Left hindlimb (tissue), 1 donor: ENCODE measurements at regions not wholly inside any gene's neighbourhood (a gene's known extent, or its start where the extent isn't known, plus 50 kb on each side); places are given as distances from the start of the nearest gene placed in this dataset.
"Not testable (repeated sequence)": the region's sequence is repeated elsewhere in the genome, so short reads cannot be mapped to it uniquely, and the experiment has no call there.

Source experiments
- DNase-seq: peaks from one replicate; pipeline ENCODE4 v3.0.0-alpha.2; 2018

DNA sequence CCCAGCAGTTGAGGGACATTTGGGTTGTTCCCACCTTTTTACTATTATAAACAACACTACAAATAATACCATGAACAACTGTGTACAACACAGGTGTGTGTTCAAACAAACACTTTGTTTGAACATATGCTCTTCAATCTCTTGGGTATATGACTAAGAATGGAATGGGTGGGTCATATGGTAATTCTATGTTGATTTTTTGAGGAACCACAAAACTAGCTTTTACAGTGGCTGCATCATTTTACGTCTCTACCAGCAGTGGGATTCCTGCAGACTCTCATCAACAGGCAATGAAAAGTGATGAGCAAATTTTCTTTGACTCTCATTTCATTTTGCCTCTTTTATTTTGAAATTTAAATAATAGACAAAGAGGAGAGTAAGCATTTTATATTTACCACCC, 116.9 kb upstream of the KLF14 start:
- no peak for DNase-seq

DNA sequence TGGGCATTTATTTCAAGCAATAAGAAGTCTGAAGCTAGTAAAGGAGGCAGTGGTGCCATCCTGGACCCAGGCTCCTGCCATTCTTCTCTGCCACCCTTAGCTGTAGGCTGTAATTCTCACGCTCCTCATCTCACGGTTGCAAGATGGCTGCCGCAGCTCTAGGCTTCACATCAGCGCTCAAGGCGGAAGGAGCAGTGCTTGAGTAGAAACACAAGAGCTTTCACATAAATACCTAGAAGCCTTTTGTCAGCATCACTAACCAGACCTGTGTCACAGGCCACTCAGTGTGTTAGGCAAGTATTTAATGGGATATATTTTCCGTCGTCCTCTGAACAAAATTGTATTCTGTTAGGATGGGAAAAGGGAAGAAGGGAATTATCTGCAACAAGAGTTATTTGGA, 118.9 kb upstream of the KLF14 start:
- DNase-seq, result no peak

DNA sequence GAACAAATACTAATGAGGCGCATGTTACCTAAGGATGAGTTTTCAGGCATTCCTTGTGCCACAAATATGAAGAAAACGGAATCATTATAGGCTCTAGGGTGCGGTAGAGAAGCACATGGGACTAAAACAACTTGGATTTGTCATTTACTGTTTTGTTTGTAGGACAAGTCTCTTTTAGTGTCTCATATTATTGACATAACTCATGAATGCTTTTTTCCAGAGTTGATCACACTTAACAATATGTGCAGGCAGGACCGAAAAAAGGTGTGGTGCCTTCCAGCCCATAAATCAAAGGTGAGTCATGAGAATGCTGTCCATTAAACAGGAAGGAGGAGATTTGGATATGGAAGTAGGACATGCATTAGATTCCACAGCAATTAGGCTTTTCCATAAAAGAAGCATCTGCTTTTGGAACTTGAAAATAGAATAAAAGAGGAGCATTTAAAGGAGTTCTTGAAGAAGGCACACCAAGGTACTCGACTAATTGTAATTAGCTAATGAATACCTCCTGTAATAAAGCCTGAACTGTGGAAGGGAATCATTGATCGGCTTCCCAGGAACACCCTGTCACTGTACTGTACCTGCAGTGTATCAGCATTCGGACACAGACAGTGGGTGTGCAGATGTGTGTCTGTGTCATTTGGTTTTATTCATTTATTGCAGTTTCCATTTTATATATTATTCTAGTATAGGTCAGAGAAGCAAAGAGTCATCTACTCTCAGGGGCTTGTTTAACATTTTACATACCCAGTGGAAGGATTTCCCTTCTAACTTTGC, 119.7 kb upstream of the KLF14 start:
- no peak for DNase-seq

DNA sequence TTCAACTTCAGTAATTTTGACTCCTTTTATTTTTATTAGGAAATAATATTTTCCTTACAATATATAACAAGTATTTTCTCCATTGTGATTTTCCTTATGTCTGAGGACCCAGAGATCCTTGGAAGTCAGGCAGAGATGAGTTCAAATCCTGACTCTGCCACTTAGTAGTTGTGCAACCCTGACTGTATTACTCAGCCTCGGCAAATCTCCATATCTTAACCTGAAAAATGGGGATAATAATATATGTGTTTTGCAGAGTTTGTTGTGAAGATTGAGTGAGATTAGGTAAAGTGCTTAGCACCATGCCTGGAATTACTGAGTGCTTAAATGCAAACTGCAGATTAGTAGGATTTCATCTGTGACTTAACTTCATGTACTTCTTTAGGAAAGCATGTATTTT, 120.5 kb upstream of the KLF14 start:
- DNase-seq, result no peak

DNA sequence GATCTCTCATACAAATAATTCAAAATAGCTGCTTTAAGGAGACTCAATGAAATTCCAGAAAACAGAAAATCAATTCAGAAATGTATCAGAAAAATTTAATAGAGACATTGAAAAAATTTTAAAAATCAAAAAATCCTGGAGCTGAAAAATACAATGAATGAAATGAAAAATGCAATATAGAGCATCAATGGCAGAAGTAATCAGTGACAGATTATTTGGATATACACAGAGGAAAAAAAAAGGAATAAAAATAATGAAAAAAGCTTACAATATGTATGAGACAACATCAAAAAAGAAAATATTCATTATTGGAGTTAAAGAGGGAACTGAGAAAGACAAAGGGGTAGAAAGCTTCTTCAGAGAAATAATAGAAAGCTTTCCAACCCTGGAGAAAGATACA, 122.9 kb upstream of the KLF14 start:
- no peak for DNase-seq

DNA sequence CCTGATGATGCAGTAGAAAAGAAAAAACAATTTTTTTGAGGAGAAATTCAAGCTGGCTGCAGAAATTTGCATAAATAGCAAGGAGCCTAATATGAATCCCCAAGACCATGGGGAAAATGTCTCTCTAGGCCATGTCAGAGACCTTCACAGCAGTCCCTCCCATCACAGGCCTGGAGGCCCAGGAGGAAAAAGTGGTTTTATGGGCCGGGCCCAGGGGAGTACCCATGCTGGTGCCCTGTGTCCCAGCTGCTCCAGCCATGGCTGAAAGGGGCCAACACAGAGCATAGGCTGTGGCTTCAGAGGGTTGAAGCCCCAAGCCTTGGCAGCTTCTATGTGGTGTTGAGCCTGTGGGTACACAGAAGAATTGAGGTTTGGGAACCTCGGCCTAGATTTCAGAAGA, 126.8 kb upstream of the KLF14 start:
- DNase-seq, result not testable (repeated sequence)

DNA sequence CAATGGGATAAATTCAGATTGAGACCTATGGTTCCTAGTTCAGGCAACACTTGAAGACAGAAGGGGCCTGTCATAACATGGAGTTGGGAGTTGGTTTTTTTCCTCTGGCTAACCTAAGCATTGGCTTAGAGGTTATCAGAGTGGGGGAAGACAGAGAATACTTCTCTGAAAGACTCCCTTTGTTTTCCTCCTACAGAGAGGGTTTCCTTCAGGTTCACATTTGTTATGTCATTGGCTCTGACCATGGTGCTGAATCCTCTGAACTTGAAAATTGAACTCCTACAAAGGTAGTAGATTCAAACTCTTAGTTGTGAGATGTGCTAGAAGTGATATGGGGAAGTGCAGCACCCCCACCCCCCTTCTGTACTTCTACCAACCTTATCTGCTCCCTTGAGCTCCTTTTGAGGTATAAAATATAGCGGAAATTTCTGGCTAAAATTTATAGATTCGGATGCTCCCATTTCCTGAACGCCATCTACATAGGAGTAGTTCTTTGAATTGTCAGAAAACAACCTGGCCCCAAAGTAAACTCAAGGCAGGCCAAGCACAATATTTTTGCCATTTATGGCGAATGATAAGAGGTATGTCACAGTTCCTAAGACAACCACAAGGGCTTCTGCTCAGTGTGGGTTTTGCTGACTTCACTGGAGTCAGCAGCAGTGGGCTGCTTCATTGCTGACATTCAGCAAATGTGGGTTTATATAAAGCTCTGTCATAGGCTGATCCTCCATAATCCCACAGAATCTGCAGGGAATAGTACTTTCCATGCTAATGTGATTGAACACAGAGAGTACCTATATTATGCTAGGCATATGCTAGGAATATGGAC, 131.6 kb upstream of the KLF14 start:
- no peak for DNase-seq

DNA sequence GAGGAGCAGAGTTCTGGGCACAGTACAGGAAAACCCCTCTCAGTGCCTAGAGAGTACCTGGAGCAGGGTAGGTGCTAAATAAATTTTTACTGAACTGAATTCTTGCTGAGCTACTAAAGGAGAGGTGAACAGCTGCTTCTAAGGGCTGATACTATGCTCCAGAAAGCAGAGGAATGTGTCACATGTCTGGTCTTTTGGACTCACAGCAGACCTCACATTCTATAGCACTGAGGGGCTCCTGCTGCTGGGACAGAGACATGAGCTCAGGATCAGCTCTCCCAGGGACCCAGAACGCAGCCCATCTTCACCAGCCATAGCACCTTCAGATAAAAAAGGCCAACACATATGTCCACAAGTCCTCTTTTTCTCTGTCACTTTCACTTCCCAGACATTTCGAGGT, 133.0 kb upstream of the KLF14 start:
- no peak for DNase-seq

DNA sequence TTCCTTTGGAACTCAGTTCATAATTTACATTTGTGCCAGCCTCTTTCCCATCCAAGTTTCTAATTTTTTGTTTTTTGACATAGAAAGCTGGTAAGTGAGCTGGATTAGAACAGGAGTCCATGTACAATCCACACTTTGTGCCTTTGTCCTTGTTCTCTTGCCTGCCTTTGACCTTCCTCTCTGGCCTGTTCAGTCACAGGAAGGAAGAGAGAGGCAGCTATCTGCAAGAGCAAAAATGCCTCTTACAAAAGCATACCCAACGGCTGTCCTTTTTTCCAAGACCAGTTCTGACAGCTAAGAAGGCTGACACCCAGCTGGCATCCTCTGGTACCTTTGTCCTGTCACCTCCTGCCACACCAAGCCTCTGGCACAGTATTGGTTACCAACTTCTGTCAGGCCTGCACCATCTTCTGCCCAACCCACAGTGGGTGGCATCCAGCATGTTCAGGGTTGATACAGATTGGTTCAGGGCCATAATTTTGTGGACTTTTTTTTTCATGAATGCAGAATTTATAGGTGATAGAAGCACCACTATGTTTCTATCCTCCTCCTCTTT, 133.7 kb upstream of the KLF14 start:
- DNase-seq, result no peak

DNA sequence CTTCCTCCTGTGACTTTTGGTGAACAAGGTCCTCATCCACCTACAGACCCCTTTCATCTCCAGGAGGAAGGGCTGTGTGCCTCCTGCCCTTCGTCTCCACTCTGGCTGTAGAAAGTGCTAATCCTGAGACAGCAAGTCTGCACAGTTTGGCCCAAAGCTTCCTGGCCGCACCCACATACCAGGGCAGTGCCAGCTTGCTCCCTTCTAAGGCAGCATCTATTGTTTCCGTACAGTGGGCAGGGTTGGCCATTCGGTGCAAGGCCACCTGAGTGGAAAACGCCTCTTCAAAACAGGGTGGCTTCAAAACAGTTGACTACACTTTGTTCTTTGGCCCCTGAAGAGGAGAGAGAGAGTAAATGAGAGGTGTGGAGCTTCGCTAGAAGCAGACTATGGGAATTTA, 134.1 kb upstream of the KLF14 start:
- DNase-seq, result no peak

DNA sequence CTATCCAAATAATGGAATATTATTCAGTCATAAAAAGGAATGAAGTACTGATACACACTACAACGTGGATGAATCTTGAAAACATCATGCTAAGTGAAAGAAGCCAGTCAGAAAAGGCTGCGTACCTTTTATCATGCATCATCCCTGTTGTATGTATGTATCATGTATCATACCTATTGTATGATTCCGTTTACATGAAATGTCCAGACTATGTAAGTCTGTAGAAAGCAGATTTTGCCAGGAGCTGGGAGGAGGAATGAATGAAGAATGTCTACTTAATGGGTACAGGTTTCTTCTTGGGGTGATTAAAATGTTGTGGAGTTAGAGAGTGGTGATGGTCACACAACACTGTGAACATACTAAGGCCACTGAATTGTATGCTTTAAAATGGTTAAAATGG, 135.9 kb upstream of the KLF14 start:
- no peak for DNase-seq

DNA sequence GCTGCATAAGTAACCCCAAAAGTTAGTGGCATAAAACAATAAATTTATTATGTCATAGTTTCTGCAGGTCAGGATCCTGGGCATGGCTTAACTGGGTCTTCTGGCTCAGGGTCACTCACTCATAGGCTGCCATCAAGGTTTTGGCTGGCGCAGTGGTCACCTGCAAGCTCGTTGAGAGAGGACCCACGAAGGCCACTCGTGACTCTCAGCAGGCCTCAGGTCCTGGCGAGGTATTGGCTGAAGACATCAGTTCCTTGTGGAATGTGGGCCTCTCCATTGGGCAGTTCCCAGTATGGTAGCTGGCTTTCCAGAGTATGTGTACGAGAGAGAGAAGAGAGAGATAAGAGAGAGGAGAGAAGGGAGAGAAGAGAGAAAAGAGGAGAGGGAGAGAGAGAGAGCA, 138.3 kb upstream of the KLF14 start:
- no peak for DNase-seq

DNA sequence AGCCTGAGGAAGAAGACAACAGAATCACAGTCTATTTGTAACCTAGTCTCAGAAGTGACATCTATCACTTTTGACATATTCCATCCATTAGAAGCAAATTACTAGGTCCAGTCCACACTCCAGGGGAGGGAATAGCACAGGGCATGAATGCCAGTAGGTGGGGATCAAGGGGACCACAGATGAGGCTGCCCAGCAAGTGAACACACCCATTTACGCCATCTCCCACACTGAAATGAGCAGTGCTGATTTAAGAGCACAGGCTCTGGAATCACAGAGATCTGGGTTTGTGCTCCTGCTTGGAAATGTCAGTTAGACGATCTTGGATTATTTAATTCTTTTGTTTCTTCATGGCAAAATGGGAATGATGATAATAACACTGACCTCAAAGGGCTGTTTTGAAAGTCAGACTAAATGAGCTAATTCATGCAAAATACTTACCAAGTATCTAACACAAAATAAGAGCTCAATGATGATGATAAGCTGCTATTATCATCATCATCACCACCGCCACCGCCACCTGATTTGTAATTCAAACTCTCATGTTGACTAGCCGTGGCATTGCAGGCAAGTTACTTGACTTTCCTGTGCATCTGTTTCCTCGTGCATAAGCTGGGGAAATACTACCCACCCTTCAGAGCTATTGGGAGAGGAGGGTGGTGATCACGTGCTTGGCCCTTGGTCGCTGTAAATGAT, 138.9 kb upstream of the KLF14 start:
- no peak for DNase-seq

DNA sequence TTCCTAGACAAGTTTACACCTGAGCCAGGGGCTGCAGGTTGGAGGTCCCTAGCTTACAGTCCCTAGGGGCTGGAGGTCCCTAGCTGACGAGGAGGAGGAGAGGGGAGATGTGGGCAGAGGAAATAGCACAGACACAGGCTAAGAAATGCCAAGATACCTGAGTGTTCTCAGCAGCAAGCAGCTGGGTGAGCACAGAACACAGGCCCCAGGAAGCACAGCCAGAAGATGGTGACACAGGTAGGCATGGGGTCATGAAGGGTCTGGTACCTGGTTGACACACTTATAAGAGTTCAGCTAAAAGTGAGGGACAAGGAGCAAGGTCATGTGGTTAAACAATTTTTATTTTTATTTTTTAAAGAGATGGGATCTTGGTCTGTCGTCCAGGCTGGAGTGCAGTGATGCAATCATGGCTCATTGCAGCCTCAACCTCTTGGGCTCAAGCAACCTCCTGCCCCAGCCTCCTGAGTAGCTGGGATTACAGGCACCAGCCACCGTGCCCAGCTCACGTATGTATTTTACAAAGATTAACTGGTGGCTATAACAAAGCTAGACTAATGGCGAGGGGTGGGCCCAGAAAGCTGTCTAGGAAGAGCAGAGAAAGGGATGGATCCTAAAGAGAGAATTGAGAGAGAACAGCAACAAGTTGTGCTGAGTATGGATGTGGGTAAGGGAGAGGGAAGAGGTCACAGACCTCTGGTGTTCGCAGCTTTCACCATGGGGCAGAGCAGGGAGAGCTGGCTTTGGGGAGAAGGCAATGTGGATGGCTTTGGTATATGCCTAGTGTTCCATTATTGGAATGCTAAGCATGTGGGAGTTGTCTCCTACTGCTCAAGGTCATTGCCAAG, 140.3 kb upstream of the KLF14 start:
- DNase-seq, result no peak

DNA sequence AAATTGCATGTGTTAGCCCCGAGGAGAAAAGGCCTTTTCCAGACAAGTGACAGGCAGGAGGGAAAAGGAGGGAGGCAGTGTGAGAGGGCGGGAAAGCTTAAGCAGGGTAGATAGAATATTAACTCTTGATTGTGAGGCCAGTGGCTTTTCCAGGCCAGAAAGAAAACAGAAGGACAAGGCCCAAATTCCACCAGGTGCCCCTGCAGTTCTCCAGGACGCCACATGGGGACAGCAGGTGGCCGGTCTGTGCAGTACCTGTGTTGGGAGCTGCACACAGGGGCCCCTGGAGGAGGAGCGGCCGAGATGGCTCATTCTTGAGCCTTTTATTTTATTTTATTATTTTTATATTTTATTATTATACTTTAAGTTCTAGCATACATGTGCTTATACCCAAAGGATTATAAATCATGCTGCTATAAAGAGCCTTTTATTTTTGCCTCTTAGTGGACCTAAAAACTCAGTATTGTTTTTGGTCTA, 141.3 kb upstream of the KLF14 start:
- DNase-seq, result no peak

DNA sequence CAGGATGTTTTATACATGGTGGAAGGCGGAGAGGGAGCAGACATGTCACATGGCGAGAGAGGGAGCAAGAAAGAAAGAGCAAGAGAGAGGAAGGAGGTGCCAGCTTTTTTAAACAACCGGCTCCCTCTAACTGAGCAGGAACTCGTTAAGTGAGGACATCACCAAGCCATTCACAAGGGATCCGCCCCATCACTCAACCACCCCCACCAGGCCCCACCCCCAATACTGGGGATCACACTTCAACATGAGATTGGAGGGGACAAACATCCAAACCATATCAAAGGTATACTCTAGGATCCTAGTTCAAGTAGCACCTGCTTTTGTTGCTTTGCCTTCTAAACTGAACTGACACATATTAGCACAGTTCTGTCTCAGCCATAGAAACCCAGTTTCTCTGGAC, 141.9 kb upstream of the KLF14 start:
- DNase-seq, result no peak

DNA sequence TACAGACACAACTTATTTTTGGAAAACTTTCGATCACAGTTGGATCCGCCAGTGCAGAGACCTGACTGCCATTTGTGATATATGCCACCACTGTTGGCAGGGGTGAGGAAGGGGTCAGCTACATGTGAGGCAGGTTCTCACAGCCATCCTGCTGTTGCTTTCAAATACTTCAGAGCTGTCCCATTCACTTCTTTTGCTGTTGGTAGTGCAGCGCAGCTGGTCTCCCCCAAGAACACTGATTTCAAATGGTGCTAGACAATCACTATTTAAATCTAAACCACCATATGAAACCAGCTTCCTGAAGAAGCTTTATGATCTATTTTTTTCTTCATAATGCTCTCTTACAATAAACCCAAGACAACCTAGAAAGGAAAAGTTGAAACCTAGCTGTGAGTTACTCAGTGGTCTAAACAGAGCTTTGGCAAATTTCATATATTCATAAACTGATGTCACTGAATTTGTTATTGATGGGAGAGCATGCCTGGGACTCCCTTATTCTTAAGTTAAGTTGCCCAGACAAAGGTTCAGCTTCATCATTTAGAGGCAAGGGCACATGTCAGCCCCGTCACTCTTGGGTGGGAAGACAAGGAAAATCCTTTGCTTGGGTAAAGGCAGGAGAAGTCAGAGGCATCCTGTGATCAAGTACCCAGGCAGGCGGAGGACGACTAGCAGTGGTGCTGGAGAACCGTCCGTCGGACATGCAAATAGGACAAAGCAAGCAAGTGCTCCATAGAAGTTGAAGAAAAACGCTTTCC, 143.4 kb upstream of the KLF14 start:
- no peak for DNase-seq

DNA sequence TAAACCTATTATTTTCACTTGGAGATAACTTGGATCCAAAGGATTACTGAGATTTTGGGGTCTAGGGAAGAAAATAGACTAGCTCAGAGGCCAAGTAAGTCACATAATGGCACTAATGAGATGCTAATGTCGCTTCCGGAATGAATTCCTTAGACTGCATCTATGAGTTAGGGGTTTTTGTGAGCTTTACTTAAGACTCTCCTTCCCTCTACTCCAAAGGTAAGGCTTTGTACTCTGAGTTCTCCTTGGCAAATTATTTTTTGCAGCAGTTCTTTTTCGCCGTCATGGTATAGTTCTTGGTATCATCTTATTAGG, 143.9 kb upstream of the KLF14 start:
- DNase-seq, result no peak

DNA sequence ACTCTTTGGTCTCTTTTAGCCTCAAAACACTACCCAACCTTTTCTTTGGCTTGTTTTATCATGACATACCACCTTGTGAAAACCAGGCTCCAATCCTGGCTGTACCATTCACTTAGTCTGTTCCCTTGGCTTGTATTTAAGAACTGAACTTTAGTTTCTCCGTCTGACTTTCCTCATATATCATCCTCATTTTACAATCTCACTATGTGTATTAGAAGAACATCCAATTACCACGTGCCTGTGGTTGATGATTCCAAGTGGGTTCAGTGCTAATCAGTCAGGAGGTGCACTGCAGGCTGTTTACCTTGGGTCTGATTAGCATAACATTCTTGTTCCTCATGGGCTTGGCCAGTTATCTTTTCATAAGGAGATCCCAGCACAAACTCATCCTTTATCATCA, 144.8 kb upstream of the KLF14 start:
- no peak for DNase-seq

DNA sequence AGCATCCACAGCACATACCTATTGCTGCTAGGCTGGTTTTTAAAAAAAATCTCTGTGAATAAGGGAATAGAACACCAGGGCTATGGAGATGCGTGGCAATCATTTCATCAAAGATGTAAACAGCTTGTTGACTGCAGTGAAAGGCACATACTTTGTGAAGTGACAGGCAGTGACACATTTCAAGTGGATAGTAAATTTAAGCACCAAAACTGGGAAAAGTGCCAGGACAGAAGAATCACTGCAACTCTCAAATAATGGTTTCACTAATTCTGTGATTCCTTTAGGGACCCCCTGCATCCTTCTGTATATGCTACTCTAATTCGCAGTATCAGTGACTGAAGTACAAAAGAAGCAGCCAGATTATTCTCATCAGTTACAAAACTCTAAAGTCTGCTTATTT, 145.2 kb upstream of the KLF14 start:
- DNase-seq, result no peak

DNA sequence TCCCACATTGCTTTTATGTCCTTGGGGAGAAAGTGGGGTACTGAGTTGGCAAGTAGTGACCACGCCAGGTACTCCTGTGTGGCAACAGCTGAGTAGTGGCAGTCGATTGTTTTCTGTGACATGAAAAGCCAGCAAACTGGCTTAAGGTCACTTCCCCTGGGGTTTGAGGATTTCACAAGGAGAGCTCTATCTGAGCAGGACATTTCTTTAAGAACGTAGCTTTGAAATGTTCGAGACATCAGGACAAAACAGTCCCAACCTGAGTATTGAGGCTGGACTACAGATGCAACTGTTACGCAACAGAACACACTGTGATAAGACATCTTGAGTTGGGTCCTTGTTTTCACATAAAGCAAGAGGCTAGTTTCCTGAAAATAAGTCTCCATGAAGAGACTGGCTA, 146.7 kb upstream of the KLF14 start:
- no peak for DNase-seq
